ENCODE measurements at regions not wholly inside any gene's neighbourhood (a gene's known extent, or its start where the extent isn't known, plus 50 kb on each side); places are given as distances from the start of the nearest gene placed in this dataset.
A peak's percentile ranks its signal among the peaks of the same experiment; 100 is the strongest.
"Not testable (repeated sequence)": the region's sequence is repeated elsewhere in the genome, so short reads cannot be mapped to it uniquely, and the experiment has no call there.

DNA sequence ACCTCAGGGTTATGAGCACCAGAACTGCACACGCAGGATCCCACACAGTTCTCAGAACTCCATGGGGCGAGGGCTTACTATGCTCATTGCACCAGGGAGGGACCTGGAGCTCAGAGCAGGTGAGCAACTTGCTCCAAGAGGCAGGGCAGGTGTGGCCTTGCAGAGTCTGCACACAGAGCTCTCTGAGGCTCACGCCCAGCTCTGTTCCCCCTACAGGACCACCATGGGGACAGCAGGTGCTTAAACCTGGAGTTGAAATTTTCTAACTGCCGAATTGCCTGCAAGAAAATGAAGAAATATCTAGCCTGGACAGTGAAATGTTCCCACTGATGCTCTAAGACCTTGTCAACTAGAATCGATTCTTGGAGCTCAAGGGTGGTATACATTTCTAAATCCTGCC lies 49.9 kb upstream of the MSMB start:
- ATAC-seq (ENCODE audit: low read depth); intact Hi-C loops (cut with micrococcal nuclease); H3K4me3 Mint-ChIP-seq; H3K27me3 Mint-ChIP-seq; H3K9me3 Mint-ChIP-seq; H3K36me3 Mint-ChIP-seq (ENCODE audit: low read depth); POLR2A ChIA-PET; H3K27ac Mint-ChIP-seq; DNase-seq; CTCF ChIA-PET: not testable (repeated sequence)
- H3K4me1 Mint-ChIP-seq: peaks cover 26% of the 10 kb centered on the region

DNA sequence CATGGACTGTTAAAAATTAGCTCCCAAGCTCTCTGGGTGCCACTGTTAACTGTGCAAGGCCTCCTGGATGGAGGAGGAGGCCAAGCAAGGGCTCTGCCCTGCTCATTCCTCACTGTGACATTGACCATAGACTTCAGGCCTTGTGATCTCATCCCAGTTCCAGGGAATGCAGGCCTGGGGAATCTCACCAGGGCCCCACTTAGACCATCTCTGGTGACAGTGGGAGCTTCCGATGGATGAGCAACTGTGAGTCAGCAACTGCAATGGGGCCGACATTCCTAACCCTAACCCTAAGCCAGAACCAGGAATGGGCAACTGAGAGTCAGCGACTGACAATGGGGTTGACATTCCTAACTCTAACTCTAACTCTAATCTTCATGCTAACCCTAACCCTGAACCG lies 50.4 kb upstream of the MSMB start:
- ChIA-PET CTCF (no interaction called here), POLR2A (no interaction called here)
- DNase-seq (no peak), ATAC-seq (ENCODE audit: low read depth) (no peak)
- Mint-ChIP-seq H3K36me3 (ENCODE audit: low read depth) (no peaks in the 10 kb centered on the region), H3K27ac (peak overlapping the region; percentile 89), H3K4me1 (peaks cover 26% of the 10 kb centered on the region), H3K4me3 (peak overlapping the region; percentile 60), H3K9me3 (peaks cover 3% of the 10 kb centered on the region), H3K27me3 (no peaks in the 10 kb centered on the region)
- TF ChIP-seq, protein P1, sequence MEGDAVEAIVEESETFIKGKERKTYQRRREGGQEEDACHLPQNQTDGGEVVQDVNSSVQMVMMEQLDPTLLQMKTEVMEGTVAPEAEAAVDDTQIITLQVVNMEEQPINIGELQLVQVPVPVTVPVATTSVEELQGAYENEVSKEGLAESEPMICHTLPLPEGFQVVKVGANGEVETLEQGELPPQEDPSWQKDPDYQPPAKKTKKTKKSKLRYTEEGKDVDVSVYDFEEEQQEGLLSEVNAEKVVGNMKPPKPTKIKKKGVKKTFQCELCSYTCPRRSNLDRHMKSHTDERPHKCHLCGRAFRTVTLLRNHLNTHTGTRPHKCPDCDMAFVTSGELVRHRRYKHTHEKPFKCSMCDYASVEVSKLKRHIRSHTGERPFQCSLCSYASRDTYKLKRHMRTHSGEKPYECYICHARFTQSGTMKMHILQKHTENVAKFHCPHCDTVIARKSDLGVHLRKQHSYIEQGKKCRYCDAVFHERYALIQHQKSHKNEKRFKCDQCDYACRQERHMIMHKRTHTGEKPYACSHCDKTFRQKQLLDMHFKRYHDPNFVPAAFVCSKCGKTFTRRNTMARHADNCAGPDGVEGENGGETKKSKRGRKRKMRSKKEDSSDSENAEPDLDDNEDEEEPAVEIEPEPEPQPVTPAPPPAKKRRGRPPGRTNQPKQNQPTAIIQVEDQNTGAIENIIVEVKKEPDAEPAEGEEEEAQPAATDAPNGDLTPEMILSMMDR (IDR thresholded peaks at IDR 0.05): no peak
- intact Hi-C loops (cut with micrococcal nuclease): no loop called here

DNA sequence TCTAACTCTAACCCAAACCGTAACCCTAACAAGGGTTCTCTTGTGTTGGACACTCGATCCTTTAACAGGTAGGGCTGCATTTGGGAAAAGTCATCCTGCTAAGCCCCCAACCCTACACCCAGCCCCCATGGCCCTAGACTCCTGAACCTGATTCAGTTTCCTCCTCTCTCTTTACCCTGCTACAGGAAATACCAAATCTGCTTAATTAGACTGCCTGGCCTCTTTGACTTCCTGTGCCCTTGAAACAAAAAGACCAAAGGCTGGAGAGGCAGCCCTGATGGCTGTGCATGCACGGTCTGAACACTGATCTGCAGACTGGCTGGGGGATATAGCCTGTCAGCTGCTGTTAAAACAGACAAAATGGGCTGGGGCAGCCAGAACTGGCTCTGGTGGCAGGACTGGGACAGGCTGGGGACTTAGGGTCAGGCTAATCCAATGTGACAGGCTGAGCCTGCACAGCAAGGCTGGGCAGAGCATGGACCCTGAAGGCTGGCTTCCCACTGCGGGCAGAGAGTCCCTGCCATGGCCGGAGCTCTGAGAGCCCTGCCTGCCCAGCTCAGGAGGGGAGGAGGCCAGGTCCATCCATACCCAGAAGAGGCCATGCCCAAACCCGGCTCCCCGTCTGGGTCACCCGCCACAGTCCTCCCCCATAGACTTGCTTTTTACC lies 51.0 kb upstream of the MSMB start:
- POLR2A ChIA-PET: no interaction called here

DNA sequence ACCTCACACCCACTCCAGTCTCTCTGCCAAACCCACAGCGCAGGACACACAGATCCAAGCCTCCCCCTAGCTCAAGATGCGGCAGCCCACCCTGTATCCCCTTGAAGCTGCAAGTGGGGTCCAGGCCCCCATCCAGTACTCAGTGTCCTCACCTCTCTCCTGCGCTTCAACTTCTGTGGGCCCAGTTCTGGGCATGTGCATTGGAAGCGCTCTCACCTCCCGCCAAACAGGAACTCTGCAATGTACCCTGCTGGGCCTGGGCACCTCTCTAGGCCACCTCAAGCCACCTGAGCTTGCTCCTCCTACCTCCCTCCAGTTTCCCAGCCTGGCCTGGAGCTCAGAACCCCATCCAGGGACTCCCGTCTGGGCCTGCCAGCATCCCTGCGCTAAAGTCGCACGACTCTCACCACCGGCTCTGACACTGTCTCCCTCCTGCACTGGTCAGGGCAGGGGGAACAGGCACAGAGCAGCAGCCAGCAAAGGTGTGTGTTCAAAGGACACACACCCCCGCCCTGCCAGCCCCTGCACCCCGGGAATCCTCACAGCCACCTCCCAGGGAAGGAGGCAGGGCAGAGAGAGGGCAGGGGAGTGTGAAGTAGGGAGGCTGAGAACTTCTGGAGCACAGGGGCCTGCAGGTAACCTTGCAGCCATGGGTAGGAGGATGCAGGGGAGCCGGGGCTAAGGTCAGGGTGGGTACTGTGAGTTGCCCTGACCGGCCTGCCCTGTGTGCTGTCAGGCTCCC lies 51.7 kb upstream of the MSMB start:
- TF ChIP-seq, protein P1 (IDR thresholded peaks at IDR 0.05): no peak
- ChIA-PET POLR2A (no interaction called here), CTCF (no interaction called here)
- intact Hi-C loops (cut with micrococcal nuclease): no loop called here
- Mint-ChIP-seq H3K9me3 (peaks cover 3% of the 10 kb centered on the region), H3K36me3 (ENCODE audit: low read depth) (no peaks in the 10 kb centered on the region), H3K4me1 (peaks cover 26% of the 10 kb centered on the region), H3K4me3 (no peak overlapping the region), H3K27me3 (no peaks in the 10 kb centered on the region), H3K27ac (no peak overlapping the region)
- ATAC-seq (ENCODE audit: low read depth) (no peak), DNase-seq (no peak)

More for the DNA sequence above, 51.0 kb upstream of the MSMB start:
- H3K4me3 Mint-ChIP-seq: peak overlapping the region; percentile 60
- no peaks in the 10 kb centered on the region for H3K27me3 Mint-ChIP-seq
- peaks cover 26% of the 10 kb centered on the region for H3K4me1 Mint-ChIP-seq
- H3K36me3 Mint-ChIP-seq (ENCODE audit: low read depth): no peaks in the 10 kb centered on the region
- CTCF ChIA-PET: no interaction called here
- peaks cover 3% of the 10 kb centered on the region for H3K9me3 Mint-ChIP-seq
- intact Hi-C loops (cut with micrococcal nuclease): no loop called here
- peak overlapping the region; percentile 89 for H3K27ac Mint-ChIP-seq
- DNase-seq: no peak
- peak; percentile 38 for ATAC-seq (ENCODE audit: low read depth)
- TF ChIP-seq, protein P1 (IDR thresholded peaks at IDR 0.05): no peak

DNA sequence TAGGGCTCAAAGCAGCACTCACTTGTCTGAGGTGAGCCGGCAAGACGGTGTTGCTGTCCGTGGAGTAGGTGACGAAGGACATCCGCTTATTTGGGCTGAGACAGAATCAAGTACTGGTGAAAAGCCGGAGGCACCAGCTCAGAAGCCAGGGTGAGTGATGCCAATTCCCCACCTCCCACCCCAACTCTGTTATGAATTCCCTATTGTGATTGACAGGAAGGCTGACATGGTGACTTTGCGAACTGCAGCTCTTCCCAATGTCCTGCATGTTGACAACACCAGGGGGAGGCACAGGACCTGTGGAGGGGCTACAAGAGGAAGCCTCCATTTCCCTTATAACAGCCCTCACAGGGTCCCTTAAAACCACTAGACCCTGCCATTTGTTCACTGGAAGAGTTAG lies 52.3 kb upstream of the MSMB start:
- no peaks in the 10 kb centered on the region for H3K27me3 Mint-ChIP-seq
- CTCF ChIA-PET: no interaction called here

DNA sequence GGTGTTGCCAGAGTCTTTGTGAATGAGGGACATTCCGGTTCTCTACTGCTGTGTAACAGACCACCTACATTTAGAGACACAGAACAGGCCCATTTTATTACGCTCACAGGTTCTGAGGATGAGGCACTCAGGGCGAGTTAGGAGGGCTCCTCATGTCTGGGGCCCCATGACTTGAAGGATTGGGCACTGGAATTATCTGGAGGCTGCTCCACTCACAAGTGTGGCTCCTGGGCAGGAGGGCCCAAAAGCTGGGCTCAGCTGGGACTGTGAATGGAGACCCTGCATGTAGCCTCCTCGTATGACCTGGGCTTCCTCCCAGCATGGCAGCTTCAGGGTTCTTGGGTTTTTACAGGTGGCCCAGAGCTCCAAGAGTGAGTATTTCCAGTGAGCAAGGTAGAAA lies 52.9 kb upstream of the MSMB start:
- H3K27me3 Mint-ChIP-seq; intact Hi-C loops (cut with micrococcal nuclease); H3K36me3 Mint-ChIP-seq (ENCODE audit: low read depth); H3K9me3 Mint-ChIP-seq; CTCF ChIA-PET; POLR2A ChIA-PET; H3K4me3 Mint-ChIP-seq; ATAC-seq (ENCODE audit: low read depth); DNase-seq: not testable (repeated sequence)
- H3K27ac Mint-ChIP-seq: peak overlapping the region; percentile 24
- H3K4me1 Mint-ChIP-seq: peaks cover 26% of the 10 kb centered on the region

More for the DNA sequence above, 52.3 kb upstream of the MSMB start:
- Mint-ChIP-seq H3K9me3 (peaks cover 3% of the 10 kb centered on the region), H3K4me1 (peaks cover 26% of the 10 kb centered on the region), H3K4me3 (no peak overlapping the region), H3K36me3 (ENCODE audit: low read depth) (no peaks in the 10 kb centered on the region), H3K27ac (no peak overlapping the region)
- TF ChIP-seq, protein P1 (IDR thresholded peaks at IDR 0.05): no peak
- POLR2A ChIA-PET: no interaction called here
- ATAC-seq (ENCODE audit: low read depth) (no peak), DNase-seq (no peak)
- intact Hi-C loops (cut with micrococcal nuclease): no loop called here
